GM21381 (cell line): ENCODE measurements at regions not wholly inside any gene's neighbourhood (a gene's known extent, or its start where the extent isn't known, plus 50 kb on each side); places are given as distances from the start of the nearest gene placed in this dataset.
A peak's percentile ranks its signal among the peaks of the same experiment; 100 is the strongest.

Source experiments
- ATAC-seq: cut with Tn5 transposase; IDR thresholded peaks from one replicate; pipeline ENCODE4 v1.9.1; 2021; ENCODE audit warnings: mild to moderate bottlenecking, moderate library complexity; ENCODE audit not compliant: unreplicated experiment

DNA sequence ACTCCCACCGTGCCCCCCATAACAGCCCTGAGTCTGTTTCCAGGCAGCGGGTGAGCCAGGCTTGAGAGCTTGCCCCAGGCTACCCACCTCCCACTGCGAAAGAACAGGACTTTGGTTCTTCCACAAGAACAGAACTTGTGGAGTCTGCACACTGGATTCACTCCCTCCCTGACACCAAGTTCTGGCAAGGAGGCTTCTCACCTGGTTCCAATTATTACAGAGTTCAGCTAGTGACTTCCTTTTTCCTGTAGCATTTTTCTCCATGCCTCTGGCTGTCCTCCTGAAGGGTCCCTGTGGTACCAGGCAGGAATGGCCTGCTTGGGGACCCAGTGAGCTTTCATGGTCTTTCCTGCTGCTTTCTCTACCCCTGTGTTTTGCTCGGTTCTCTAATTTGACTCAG is 208.6 kb upstream of the SFRP2 start:
- no peak for ATAC-seq

DNA sequence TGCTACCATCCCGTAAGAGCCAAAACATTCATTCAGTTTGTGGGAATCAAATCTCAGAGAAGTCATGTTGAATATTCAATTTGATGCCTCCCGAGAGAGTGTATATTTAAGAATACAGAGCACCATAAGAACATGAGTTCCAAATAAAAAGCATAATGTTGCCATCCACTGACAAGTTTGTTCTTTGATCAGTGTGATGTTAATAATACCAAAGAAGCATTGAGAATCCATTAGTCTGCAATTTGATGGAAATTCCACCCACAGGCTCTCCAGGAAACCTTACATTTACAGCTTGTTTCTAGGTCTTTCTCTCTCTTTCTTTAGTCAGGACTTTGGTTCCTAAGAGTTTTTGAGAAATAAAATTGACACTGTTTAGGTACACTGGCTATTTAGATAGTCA is 200.6 kb upstream of the SFRP2 start:
- ATAC-seq: no peak

DNA sequence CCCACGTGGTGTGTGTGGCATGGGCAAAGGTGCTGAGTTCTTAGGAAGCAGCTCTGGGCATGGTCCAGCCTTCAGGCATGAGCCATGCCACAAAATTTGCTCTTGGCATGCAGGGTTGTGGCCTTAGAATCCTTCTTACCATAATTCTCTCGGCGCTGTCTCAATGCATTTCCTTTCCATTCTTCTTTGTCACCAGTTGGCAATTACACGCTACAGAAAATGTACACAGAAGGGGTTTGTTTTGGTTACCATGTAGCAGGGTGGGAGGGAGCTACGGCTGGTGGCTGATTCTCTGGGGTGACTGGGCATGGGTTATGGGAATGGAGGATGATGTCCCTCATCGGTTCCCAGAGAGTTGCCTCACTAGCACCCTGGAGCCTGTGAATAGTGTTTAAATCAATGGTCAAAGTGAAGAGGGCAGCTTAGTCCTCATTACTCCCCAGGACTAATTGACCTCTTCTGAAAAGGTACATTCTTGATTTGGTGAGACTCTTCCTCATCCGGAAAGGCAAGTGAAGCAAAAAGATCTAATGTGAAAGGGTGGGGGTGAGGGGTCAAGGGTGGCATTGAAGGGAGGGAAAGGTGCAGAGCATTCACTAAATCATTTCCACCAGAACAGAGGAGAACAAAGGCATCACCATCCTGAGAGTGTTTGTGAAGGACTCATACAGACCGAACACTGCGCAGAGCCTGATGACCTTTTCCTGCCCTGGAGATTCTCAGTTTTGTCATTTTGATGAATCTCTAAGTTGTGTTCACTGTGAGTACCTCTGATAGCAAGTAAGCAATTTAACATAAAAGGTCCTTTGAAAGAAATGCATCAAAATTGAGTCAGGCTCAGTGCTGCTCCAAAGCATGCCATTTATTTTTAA is 199.8 kb upstream of the SFRP2 start:
- ATAC-seq: no peak

- no peak for ATAC-seq
These were observed 198.4 kb upstream of the SFRP2 start for GRCh38 chr4:153987291-153987690.

GRCh38 chr4:153976954-153977353 is 188.1 kb upstream of the SFRP2 start:
- ATAC-seq: no peak

DNA sequence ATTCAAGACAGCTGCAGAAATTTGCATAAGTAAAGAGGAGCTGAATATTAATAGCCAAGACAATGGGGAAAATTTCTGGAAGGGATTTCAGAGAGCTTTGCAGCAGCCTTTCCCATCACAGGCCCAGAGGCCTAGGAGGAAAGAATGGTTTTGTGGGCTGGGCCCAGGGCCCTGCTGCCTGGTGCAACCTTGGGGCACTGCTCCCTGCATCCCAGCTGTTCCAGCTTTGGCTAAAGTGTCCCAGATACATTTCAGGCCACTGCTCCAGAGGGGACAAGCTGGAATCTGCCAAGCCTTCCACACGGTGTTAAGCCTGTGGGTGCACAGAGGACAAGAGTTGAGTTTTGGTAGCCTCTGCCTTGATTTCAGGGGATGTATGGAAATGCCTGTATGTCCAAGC is 185.6 kb upstream of the SFRP2 start:
- no peak for ATAC-seq

DNA sequence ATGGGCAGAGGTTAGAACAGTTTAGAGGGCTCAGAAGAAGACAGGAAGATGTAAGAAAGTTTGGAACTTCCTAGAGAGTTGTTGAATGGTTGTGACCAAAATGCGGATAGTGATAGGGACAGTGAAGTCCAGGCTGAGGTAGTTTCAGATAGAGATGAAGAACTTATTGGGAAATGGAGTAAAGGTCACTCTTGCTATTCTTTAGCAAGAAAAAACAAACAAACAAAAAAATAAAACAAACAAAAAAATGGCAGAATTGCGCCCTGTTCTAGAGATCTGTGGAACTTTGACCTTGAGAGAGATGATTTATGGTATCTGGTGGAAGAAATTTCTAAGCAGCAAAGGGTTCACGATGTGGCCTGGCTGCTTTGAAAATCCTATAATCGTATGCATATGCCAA is 185.1 kb upstream of the SFRP2 start:
- ATAC-seq: no peak

GRCh38 chr4:153971899-153972298 is 183.0 kb upstream of the SFRP2 start:
- ATAC-seq: no peak

- no peak for ATAC-seq
These were observed 181.3 kb upstream of the SFRP2 start for GRCh38 chr4:153970169-153970568.

DNA sequence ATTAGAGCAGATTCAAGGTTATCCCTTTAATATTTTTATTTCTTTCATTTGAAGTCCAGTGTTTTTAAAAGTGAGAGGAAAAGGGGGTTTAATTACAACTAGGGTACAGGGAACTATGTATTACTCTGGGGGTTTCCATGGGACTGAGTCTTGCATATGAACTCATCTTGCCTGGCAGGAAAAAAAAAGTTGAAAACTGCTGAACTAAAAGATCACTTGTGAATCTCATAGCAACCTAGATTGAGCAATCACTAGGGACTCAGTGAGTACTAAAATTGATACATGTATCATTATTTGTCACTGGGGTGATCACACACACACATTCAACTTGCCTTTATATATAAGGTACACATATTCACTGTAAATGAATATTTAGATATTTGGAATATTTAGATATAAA is 180.7 kb upstream of the SFRP2 start:
- ATAC-seq: no peak

GRCh38 chr4:153966641-153967040 is 177.8 kb upstream of the SFRP2 start:
- no peak for ATAC-seq

DNA sequence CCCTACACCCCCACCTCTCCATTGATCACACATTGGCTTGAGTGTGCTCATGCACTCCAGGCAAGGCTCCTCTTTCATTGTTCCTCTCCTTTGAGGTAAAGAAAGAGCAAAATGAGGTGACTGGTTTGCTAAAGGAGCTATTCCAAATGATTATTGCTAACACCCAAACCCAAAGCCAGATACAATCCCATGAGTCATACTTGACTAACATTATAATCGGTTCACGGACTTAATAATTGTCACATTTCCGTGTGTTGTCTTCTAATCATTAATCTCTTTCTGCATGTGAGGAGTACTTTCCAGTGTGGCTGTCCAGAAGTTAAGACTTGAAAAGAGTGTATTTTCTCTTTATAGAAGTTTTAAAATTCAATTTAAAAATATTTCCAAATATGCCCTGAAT is 174.3 kb upstream of the SFRP2 start:
- no peak for ATAC-seq

DNA sequence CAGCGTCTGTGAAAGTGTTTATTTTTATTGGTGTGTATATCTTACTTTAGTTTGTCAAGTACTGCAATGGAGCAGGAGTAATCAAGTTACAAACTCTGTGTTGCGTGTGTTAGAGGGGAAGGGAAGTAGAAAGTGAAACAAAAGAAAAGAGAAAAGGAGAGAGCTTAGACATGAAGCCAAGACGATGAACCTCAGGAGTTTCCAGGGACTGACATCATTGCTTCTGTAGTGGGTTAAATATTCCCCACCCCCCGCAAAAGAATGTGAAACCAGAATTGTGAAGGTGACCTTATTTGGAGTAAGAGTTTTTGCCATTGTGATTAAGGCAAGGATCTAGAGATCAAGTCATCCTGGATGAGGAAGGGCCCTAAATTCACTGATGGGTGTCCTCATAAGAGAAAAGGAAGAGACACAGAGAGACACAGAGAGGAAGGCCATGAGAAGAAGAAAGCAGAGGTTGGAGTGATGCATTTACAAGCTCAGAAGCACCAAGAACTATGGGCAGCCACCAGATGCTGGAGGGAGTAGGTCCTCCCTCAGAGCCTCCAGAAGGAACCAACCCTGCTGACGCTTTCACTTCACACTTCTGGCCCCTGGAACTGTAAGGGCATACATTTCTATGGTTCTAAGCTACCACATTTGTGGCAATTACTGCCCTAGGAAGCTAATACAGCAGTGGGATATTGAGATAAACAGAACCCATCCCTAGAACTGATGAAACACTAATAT is 173.6 kb upstream of the SFRP2 start:
- no peak for ATAC-seq

GRCh38 chr4:153955327-153955726 is 166.4 kb upstream of the SFRP2 start:
- ATAC-seq: no peak

DNA sequence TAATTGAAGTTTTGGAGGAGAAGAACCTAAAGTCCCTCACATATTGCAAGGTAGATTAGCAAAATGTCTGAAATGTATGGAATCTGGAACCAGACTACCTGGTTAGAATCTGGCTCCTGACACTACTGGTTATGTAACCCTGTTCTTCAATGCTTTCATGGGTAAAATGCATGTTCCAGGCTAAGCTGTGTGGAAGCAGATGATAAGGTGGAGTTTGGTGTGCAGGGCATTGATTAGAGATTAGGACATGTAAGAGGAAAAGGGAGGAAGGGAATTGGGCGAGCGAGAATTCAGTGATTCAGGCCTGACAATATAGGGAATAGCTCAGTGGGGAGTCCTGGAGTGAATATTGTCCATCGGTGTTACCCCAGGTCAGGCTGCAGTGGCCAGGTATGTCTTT is 165.8 kb upstream of the SFRP2 start:
- no peak for ATAC-seq

DNA sequence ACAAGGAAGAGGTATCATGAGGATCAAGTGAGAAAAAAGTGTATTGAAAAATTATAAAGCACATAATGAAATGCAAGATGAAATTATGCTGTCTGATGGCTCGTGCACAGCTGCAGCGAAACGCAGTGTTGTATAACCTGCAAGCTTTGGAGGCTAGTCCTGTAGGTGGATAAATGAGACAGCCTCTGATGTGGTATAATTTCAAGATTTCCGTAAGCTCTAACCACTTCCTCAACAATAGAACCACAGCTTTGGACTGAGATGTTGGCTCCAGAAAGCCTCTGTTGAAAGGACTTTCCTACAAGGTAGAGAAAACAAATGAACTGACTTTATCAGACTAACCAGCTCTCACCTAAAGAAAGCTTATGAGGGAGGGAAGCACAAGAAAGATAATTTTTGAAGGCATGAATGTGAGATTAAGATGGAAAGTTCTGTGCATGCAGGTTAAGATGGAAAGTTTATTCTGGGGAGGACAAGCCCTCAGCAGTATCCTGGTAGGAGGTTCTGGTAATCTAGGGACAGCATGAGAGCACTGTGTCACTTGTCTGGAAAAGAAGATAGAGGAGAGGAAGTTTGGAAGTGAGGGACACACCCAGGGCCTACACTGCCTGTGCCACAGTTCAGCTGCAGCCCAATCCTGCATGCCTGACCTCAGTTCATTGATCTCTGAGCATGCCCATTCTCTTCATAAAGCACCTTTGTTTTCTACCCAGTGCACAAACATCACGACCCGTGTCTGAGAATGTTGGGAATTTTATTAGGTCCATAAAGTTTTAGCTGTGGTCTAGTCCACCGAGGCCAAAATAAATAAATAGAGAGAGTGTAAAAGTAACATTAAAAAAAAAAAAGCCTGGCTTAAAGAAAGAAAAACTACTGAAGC is 161.5 kb upstream of the SFRP2 start:
- ATAC-seq: peak; percentile 70

- ATAC-seq: no peak
These were observed 159.2 kb upstream of the SFRP2 start for GRCh38 chr4:153948041-153948440.

GRCh38 chr4:153947124-153947523 is 158.2 kb upstream of the SFRP2 start:
- ATAC-seq: no peak

GRCh38 chr4:153945704-153946103 is 156.8 kb upstream of the SFRP2 start:
- ATAC-seq: no peak

DNA sequence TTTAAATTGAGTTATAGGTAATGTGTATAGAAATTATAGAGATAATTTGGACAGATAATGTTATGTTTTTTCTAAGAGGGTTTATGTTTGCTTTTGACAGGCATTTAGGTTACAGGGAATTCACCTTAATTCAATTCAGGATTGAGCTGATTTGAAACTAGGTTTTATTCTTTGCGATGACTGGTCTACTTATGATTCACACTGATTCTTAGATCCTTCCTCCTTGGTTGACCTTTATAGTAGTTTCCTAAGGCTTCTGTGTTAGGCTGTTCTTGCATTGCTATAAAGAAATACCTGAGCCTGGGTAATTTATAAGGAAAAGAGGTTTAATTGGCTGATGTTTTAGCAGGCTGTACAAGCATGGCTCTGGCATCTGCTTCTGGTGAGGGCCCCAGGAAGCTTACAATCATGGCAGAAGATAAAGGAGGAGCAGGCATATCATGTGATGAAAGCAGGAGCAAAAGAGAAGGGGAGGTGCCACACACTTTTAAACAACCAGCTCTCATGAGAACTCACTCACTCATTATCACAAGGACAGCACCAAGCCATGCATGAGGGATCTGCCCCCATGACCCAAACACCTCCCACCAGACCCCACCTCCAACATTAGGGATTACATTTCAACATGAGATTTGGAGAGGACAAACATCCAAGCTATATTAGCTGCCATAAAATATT is 155.0 kb upstream of the SFRP2 start:
- no peak for ATAC-seq

DNA sequence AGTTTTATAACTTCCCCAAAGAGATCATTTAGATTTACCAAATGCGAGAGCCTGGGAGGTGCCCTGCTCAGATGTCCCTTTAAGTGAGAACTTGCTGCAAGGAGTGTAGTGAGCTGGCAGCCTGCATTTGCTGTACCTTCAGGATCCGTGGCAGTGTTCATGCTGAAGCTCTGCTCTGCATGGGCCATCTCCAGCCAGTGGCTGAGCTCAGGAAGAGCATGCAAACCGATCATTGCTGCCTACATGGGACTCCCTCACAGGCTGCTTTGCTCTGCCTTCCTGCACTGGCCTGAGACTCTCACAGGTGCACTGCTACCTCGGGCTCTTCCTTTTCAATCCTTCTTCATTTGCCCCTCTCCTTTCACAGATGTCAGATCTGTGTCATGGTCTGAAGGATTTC is 152.0 kb upstream of the SFRP2 start:
- no peak for ATAC-seq
